Sigmoid colon (tissue), 4 donors: ENCODE measurements at regions not wholly inside any gene's neighbourhood (a gene's known extent, or its start where the extent isn't known, plus 50 kb on each side); places are given as distances from the start of the nearest gene placed in this dataset.

Source experiments
- CTCF ChIP-seq, 4 experiments: fragments of 450-650 bp in 3 of 4; fragments of 200-600 bp in 1 of 4; IDR thresholded peaks; one replicate each; pipeline ENCODE4 v1.5.1; 2016 to 2019; ENCODE audit warnings: antibody characterized with exemption in 4 of 4, mild to moderate bottlenecking in 3 of 4, moderate library complexity in 2 of 4
- EP300 ChIP-seq, 4 donors: sonication (generic); formaldehyde crosslinking; IDR thresholded peaks; one replicate each; pipeline ENCODE4 v1.6.1; 2017; ENCODE audit warnings: antibody characterized with exemption in 4 of 4
- POLR2A ChIP-seq, 2 donors: fragments of 450-650 bp; IDR thresholded peaks; one replicate each; pipeline ENCODE4 v1.6.1; 2016; ENCODE audit warnings: antibody characterized with exemption in 2 of 2, mild to moderate bottlenecking in 2 of 2, moderate library complexity in 2 of 2

GRCh38 chr2:122061831-122062230, 306.4 kb downstream of the TSN start:
- no peak for TF ChIP-seq CTCF (IDR thresholded peaks at IDR 0.05)
- TF ChIP-seq POLR2A (IDR thresholded peaks at IDR 0.05) = no peak
- TF ChIP-seq EP300 (IDR thresholded peaks at IDR 0.05) = no peak
